ENCODE measurements at regions not wholly inside any gene's neighbourhood (a gene's known extent, or its start where the extent isn't known, plus 50 kb on each side); places are given as distances from the start of the nearest gene placed in this dataset.
"Not testable (repeated sequence)": the region's sequence is repeated elsewhere in the genome, so short reads cannot be mapped to it uniquely, and the experiment has no call there.

GRCh38 chr5:89601880-89602279 lies 718.9 kb upstream of the MEF2C start:
- DNase-seq = no peak

GRCh38 chr5:89597878-89598277 lies 714.9 kb upstream of the MEF2C start:
- no peak for DNase-seq

- DNase-seq = no peak
These were observed 713.8 kb upstream of the MEF2C start for GRCh38 chr5:89596821-89597220.

- no peak for DNase-seq
These were observed 712.1 kb upstream of the MEF2C start for GRCh38 chr5:89595056-89595455.

- no peak for DNase-seq
These were observed 701.5 kb upstream of the MEF2C start for GRCh38 chr5:89584339-89584956.

GRCh38 chr5:89583534-89583933 lies 700.5 kb upstream of the MEF2C start:
- DNase-seq = no peak

- no peak for DNase-seq
These were observed 699.9 kb upstream of the MEF2C start for GRCh38 chr5:89582768-89583339.

GRCh38 chr5:89580976-89581375 lies 698.0 kb upstream of the MEF2C start:
- DNase-seq = no peak

- no peak for DNase-seq
These were observed 692.3 kb upstream of the MEF2C start for GRCh38 chr5:89575319-89575718.

- DNase-seq = no peak
These were observed 690.4 kb upstream of the MEF2C start for GRCh38 chr5:89573345-89573744.

- no peak for DNase-seq
These were observed 689.7 kb upstream of the MEF2C start for GRCh38 chr5:89572696-89573095.

GRCh38 chr5:89570557-89570956 lies 687.6 kb upstream of the MEF2C start:
- no peak for DNase-seq

GRCh38 chr5:89566340-89566739 lies 683.4 kb upstream of the MEF2C start:
- no peak for DNase-seq

- no peak for DNase-seq
These were observed 677.7 kb upstream of the MEF2C start for GRCh38 chr5:89560696-89561095.

- no peak for DNase-seq
These were observed 673.4 kb upstream of the MEF2C start for GRCh38 chr5:89556215-89556913.

GRCh38 chr5:89546657-89547056 lies 663.7 kb upstream of the MEF2C start:
- no peak for DNase-seq

- no peak for DNase-seq
These were observed 662.6 kb upstream of the MEF2C start for GRCh38 chr5:89545626-89546025.

GRCh38 chr5:89545076-89545475 lies 662.1 kb upstream of the MEF2C start:
- DNase-seq = no peak

- no peak for DNase-seq
These were observed 659.8 kb upstream of the MEF2C start for GRCh38 chr5:89542736-89543135.

- no peak for DNase-seq
These were observed 654.8 kb upstream of the MEF2C start for GRCh38 chr5:89537800-89538199.

GRCh38 chr5:89536020-89536419 lies 653.0 kb upstream of the MEF2C start:
- DNase-seq = no peak

- DNase-seq = no peak
These were observed 652.4 kb upstream of the MEF2C start for GRCh38 chr5:89535411-89535810.

GRCh38 chr5:89534331-89534730 lies 651.3 kb upstream of the MEF2C start:
- DNase-seq = no peak

- DNase-seq = no peak
These were observed 641.8 kb upstream of the MEF2C start for GRCh38 chr5:89524785-89525184.

- DNase-seq = not testable (repeated sequence)
These were observed 640.9 kb upstream of the MEF2C start for GRCh38 chr5:89523867-89524266.

Data from CD4-positive, alpha-beta T cell treated with Interleukin-12 subunit alpha and Interleukin-12 subunit beta, for 1 hour (primary cell).